ENCODE measurements at regions not wholly inside any gene's neighbourhood (a gene's known extent, or its start where the extent isn't known, plus 50 kb on each side); places are given as distances from the start of the nearest gene placed in this dataset.

- TF ChIP-seq CTCF (IDR thresholded peaks at IDR 0.05 in 2 of 3, conservative IDR thresholded peaks at IDR 0.05 in 1 of 3; ENCODE audit: control insufficient read depth in 2 of 3, extremely low read depth in 1 of 3, insufficient read depth in 1 of 3, low read depth in 3 of 3, low read length in 3 of 3) (no peak), POLR2A (IDR thresholded peaks at IDR 0.05; ENCODE audit: low read depth, low read length) (no peak), RAD21 (IDR thresholded peaks at IDR 0.05; ENCODE audit: insufficient read depth, low read depth, low read length) (no peak), GATAD2B (conservative IDR thresholded peaks at IDR 0.05; ENCODE audit: low read depth) (no peak), JUND (IDR thresholded peaks at IDR 0.05; ENCODE audit: low read depth, low read length) (no peak)
These were observed 542.7 kb upstream of the PSMD7 start for GRCh38 chr16:73753931-73754330.
